GM19463 (cell line): ENCODE measurements at regions not wholly inside any gene's neighbourhood (a gene's known extent, or its start where the extent isn't known, plus 50 kb on each side); places are given as distances from the start of the nearest gene placed in this dataset.

Experiments
- ATAC-seq: cut with Tn5 transposase; IDR thresholded peaks from one replicate; pipeline ENCODE4 v1.9.1; 2021; ENCODE audit warnings: mild to moderate bottlenecking, moderate library complexity; ENCODE audit not compliant: unreplicated experiment

- ATAC-seq = no peak
These were observed 53.8 kb upstream of the INTU start for GRCh38 chr4:127578967-127579366.

GRCh38 chr4:127579821-127580220 lies 52.9 kb upstream of the INTU start:
- ATAC-seq = no peak

GRCh38 chr4:127580300-127580699 lies 52.5 kb upstream of the INTU start:
- ATAC-seq = no peak

GRCh38 chr4:127580891-127581290 lies 51.9 kb upstream of the INTU start:
- no peak for ATAC-seq
